ENCODE measurements at regions not wholly inside any gene's neighbourhood (a gene's known extent, or its start where the extent isn't known, plus 50 kb on each side); places are given as distances from the start of the nearest gene placed in this dataset.

- no peaks in the 10 kb centered on the region for H3K36me3 ChIP-seq (ENCODE audit: control insufficient read depth in 3 of 3, insufficient read depth in 3 of 3, low read length in 3 of 3)
- H3K9me3 ChIP-seq (ENCODE audit: control insufficient read depth in 3 of 3, low read length in 3 of 3) = no peaks in the 10 kb centered on the region
- peak overlapping the region in 1 of 3 donors; percentile 10 for H3K9ac ChIP-seq (ENCODE audit: low read depth in 1 of 3, low read length in 3 of 3)
- no peak overlapping the region for H3K27ac ChIP-seq (ENCODE audit: low read depth, low read length)
- H3K4me1 ChIP-seq (ENCODE audit: control insufficient read depth in 3 of 3, insufficient read depth in 3 of 3, low read length in 3 of 3) = peaks cover 9 to 16% (median 13%) of the 10 kb centered on the region in 3 donors
- H3K27me3 ChIP-seq (ENCODE audit: control insufficient read depth in 3 of 3, insufficient read depth in 3 of 3, low read length in 3 of 3) = peaks cover 0 to 6% (median 5%) of the 10 kb centered on the region in 3 donors
- H3K4me3 ChIP-seq (ENCODE audit: low read length in 3 of 3) = peak overlapping the region in 2 of 3 donors; percentile 54 to 56
Observed at GRCh38 chr7:25895792-25896171, 256.2 kb upstream of the NFE2L3 start.

- Histone ChIP-seq H3K27me3 (ENCODE audit: control insufficient read depth in 3 of 3, insufficient read depth in 3 of 3, low read length in 3 of 3) (peaks cover 0 to 6% (median 0%) of the 10 kb centered on the region in 3 donors), H3K9me3 (ENCODE audit: control insufficient read depth in 3 of 3, low read length in 3 of 3) (no peaks in the 10 kb centered on the region), H3K27ac (ENCODE audit: low read depth, low read length) (no peak overlapping the region), H3K4me1 (ENCODE audit: control insufficient read depth in 3 of 3, insufficient read depth in 3 of 3, low read length in 3 of 3) (peaks cover 9 to 16% (median 13%) of the 10 kb centered on the region in 3 donors), H3K4me3 (ENCODE audit: low read length in 3 of 3) (no peak overlapping the region), H3K36me3 (ENCODE audit: control insufficient read depth in 3 of 3, insufficient read depth in 3 of 3, low read length in 3 of 3) (no peaks in the 10 kb centered on the region), H3K9ac (ENCODE audit: low read depth in 1 of 3, low read length in 3 of 3) (no peak overlapping the region)
Observed at GRCh38 chr7:25897261-25897782, 254.7 kb upstream of the NFE2L3 start.

- H3K4me3 ChIP-seq (ENCODE audit: low read length in 3 of 3) = no peak overlapping the region
- no peak overlapping the region for H3K9ac ChIP-seq (ENCODE audit: low read depth in 1 of 3, low read length in 3 of 3)
- H3K9me3 ChIP-seq (ENCODE audit: control insufficient read depth in 3 of 3, low read length in 3 of 3) = no peaks in the 10 kb centered on the region
- H3K27ac ChIP-seq (ENCODE audit: low read depth, low read length) = no peak overlapping the region
- H3K27me3 ChIP-seq (ENCODE audit: control insufficient read depth in 3 of 3, insufficient read depth in 3 of 3, low read length in 3 of 3) = no peaks in the 10 kb centered on the region
- H3K36me3 ChIP-seq (ENCODE audit: control insufficient read depth in 3 of 3, insufficient read depth in 3 of 3, low read length in 3 of 3) = no peaks in the 10 kb centered on the region
- peaks cover 0 to 4% (median 0%) of the 10 kb centered on the region in 3 donors for H3K4me1 ChIP-seq (ENCODE audit: control insufficient read depth in 3 of 3, insufficient read depth in 3 of 3, low read length in 3 of 3)
Observed at GRCh38 chr7:25900245-25900644, 251.8 kb upstream of the NFE2L3 start.

GRCh38 chr7:25900877-25901276, 251.1 kb upstream of the NFE2L3 start:
- no peak overlapping the region for H3K27ac ChIP-seq (ENCODE audit: low read depth, low read length)
- no peaks in the 10 kb centered on the region for H3K27me3 ChIP-seq (ENCODE audit: control insufficient read depth in 3 of 3, insufficient read depth in 3 of 3, low read length in 3 of 3)
- no peak overlapping the region for H3K4me3 ChIP-seq (ENCODE audit: low read length in 3 of 3)

GRCh38 chr7:25901658-25902057, 250.3 kb upstream of the NFE2L3 start:
- H3K4me3 ChIP-seq (ENCODE audit: low read length in 3 of 3) = no peak overlapping the region

More at GRCh38 chr7:25900877-25901276, 251.1 kb upstream of the NFE2L3 start:
- H3K9me3 ChIP-seq (ENCODE audit: control insufficient read depth in 3 of 3, low read length in 3 of 3) = no peaks in the 10 kb centered on the region
- H3K4me1 ChIP-seq (ENCODE audit: control insufficient read depth in 3 of 3, insufficient read depth in 3 of 3, low read length in 3 of 3) = no peaks in the 10 kb centered on the region
- no peak overlapping the region for H3K9ac ChIP-seq (ENCODE audit: low read depth in 1 of 3, low read length in 3 of 3)
- H3K36me3 ChIP-seq (ENCODE audit: control insufficient read depth in 3 of 3, insufficient read depth in 3 of 3, low read length in 3 of 3) = no peaks in the 10 kb centered on the region

GRCh38 chr7:25906003-25906402, 246.0 kb upstream of the NFE2L3 start:
- Histone ChIP-seq H3K9me3 (ENCODE audit: control insufficient read depth in 3 of 3, low read length in 3 of 3) (no peaks in the 10 kb centered on the region), H3K36me3 (ENCODE audit: control insufficient read depth in 3 of 3, insufficient read depth in 3 of 3, low read length in 3 of 3) (no peaks in the 10 kb centered on the region), H3K27me3 (ENCODE audit: control insufficient read depth in 3 of 3, insufficient read depth in 3 of 3, low read length in 3 of 3) (peaks cover 0 to 6% (median 4%) of the 10 kb centered on the region in 3 donors), H3K4me3 (ENCODE audit: low read length in 3 of 3) (no peak overlapping the region), H3K4me1 (ENCODE audit: control insufficient read depth in 3 of 3, insufficient read depth in 3 of 3, low read length in 3 of 3) (no peaks in the 10 kb centered on the region), H3K27ac (ENCODE audit: low read depth, low read length) (no peak overlapping the region), H3K9ac (ENCODE audit: low read depth in 1 of 3, low read length in 3 of 3) (no peak overlapping the region)

More at GRCh38 chr7:25901658-25902057, 250.3 kb upstream of the NFE2L3 start:
- Histone ChIP-seq H3K4me1 (ENCODE audit: control insufficient read depth in 3 of 3, insufficient read depth in 3 of 3, low read length in 3 of 3) (no peaks in the 10 kb centered on the region), H3K27me3 (ENCODE audit: control insufficient read depth in 3 of 3, insufficient read depth in 3 of 3, low read length in 3 of 3) (no peaks in the 10 kb centered on the region), H3K9ac (ENCODE audit: low read depth in 1 of 3, low read length in 3 of 3) (no peak overlapping the region), H3K36me3 (ENCODE audit: control insufficient read depth in 3 of 3, insufficient read depth in 3 of 3, low read length in 3 of 3) (no peaks in the 10 kb centered on the region), H3K27ac (ENCODE audit: low read depth, low read length) (no peak overlapping the region), H3K9me3 (ENCODE audit: control insufficient read depth in 3 of 3, low read length in 3 of 3) (no peaks in the 10 kb centered on the region)

GRCh38 chr7:25906760-25907159, 245.2 kb upstream of the NFE2L3 start:
- H3K36me3 ChIP-seq (ENCODE audit: control insufficient read depth in 3 of 3, insufficient read depth in 3 of 3, low read length in 3 of 3) = no peaks in the 10 kb centered on the region
- no peaks in the 10 kb centered on the region for H3K4me1 ChIP-seq (ENCODE audit: control insufficient read depth in 3 of 3, insufficient read depth in 3 of 3, low read length in 3 of 3)
- H3K9ac ChIP-seq (ENCODE audit: low read depth in 1 of 3, low read length in 3 of 3) = no peak overlapping the region
- H3K9me3 ChIP-seq (ENCODE audit: control insufficient read depth in 3 of 3, low read length in 3 of 3) = no peaks in the 10 kb centered on the region
- no peak overlapping the region for H3K4me3 ChIP-seq (ENCODE audit: low read length in 3 of 3)
- peaks cover 0 to 6% (median 4%) of the 10 kb centered on the region in 3 donors for H3K27me3 ChIP-seq (ENCODE audit: control insufficient read depth in 3 of 3, insufficient read depth in 3 of 3, low read length in 3 of 3)
- no peak overlapping the region for H3K27ac ChIP-seq (ENCODE audit: low read depth, low read length)

GRCh38 chr7:25907214-25907613, 244.8 kb upstream of the NFE2L3 start:
- H3K4me1 ChIP-seq (ENCODE audit: control insufficient read depth in 3 of 3, insufficient read depth in 3 of 3, low read length in 3 of 3) = no peaks in the 10 kb centered on the region
- H3K36me3 ChIP-seq (ENCODE audit: control insufficient read depth in 3 of 3, insufficient read depth in 3 of 3, low read length in 3 of 3) = no peaks in the 10 kb centered on the region
- no peak overlapping the region for H3K9ac ChIP-seq (ENCODE audit: low read depth in 1 of 3, low read length in 3 of 3)
- no peak overlapping the region for H3K27ac ChIP-seq (ENCODE audit: low read depth, low read length)
- no peak overlapping the region for H3K4me3 ChIP-seq (ENCODE audit: low read length in 3 of 3)
- H3K27me3 ChIP-seq (ENCODE audit: control insufficient read depth in 3 of 3, insufficient read depth in 3 of 3, low read length in 3 of 3) = peaks cover 0 to 6% (median 4%) of the 10 kb centered on the region in 3 donors
- H3K9me3 ChIP-seq (ENCODE audit: control insufficient read depth in 3 of 3, low read length in 3 of 3) = no peaks in the 10 kb centered on the region

- no peak overlapping the region for H3K27ac ChIP-seq (ENCODE audit: low read depth, low read length)
- H3K9me3 ChIP-seq (ENCODE audit: control insufficient read depth in 3 of 3, low read length in 3 of 3) = no peaks in the 10 kb centered on the region
- H3K4me1 ChIP-seq (ENCODE audit: control insufficient read depth in 3 of 3, insufficient read depth in 3 of 3, low read length in 3 of 3) = no peaks in the 10 kb centered on the region
- peaks cover 0 to 6% (median 4%) of the 10 kb centered on the region in 3 donors for H3K27me3 ChIP-seq (ENCODE audit: control insufficient read depth in 3 of 3, insufficient read depth in 3 of 3, low read length in 3 of 3)
- H3K9ac ChIP-seq (ENCODE audit: low read depth in 1 of 3, low read length in 3 of 3) = no peak overlapping the region
- no peaks in the 10 kb centered on the region for H3K36me3 ChIP-seq (ENCODE audit: control insufficient read depth in 3 of 3, insufficient read depth in 3 of 3, low read length in 3 of 3)
- H3K4me3 ChIP-seq (ENCODE audit: low read length in 3 of 3) = no peak overlapping the region
Observed at GRCh38 chr7:25907731-25908130, 244.3 kb upstream of the NFE2L3 start.

- peaks cover 0 to 6% (median 4%) of the 10 kb centered on the region in 3 donors for H3K27me3 ChIP-seq (ENCODE audit: control insufficient read depth in 3 of 3, insufficient read depth in 3 of 3, low read length in 3 of 3)
- no peaks in the 10 kb centered on the region for H3K4me1 ChIP-seq (ENCODE audit: control insufficient read depth in 3 of 3, insufficient read depth in 3 of 3, low read length in 3 of 3)
- H3K9ac ChIP-seq (ENCODE audit: low read depth in 1 of 3, low read length in 3 of 3) = no peak overlapping the region
- H3K27ac ChIP-seq (ENCODE audit: low read depth, low read length) = no peak overlapping the region
- no peak overlapping the region for H3K4me3 ChIP-seq (ENCODE audit: low read length in 3 of 3)
- H3K9me3 ChIP-seq (ENCODE audit: control insufficient read depth in 3 of 3, low read length in 3 of 3) = no peaks in the 10 kb centered on the region
- no peaks in the 10 kb centered on the region for H3K36me3 ChIP-seq (ENCODE audit: control insufficient read depth in 3 of 3, insufficient read depth in 3 of 3, low read length in 3 of 3)
Observed at GRCh38 chr7:25908154-25908949, 243.6 kb upstream of the NFE2L3 start.
